Endometrial microvascular endothelial cells (primary cell): ENCODE measurements at regions not wholly inside any gene's neighbourhood (a gene's known extent, or its start where the extent isn't known, plus 50 kb on each side); places are given as distances from the start of the nearest gene placed in this dataset.

Experiments
- in situ Hi-C: cut with HindIII; loops from 2 replicates; pipeline ENCODE4 v1.10.0; 2017; ENCODE audit warnings: low sequenced_read_pairs, low pct_unique_long_range_greater_than_20kb; ENCODE audit errors: inconsistent ontology term

DNA sequence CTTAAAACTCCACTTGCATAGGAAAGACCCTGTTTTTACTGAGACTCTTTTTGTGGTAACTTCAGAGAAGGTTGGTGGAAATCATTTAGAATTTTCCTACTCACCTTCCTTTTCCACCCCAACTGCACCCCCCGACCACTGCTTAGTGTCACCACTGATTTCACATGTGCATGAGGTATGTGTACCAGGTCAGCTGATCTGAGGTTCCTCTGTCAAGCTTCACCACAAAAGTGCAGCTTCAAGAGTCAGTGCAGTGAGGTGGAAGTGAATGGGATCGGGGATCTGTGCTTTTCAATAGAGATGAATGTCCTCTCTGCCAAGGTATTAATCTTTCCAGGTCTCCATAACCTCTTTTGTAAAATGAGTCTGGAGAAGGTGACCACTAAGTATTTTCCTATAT is 260.5 kb upstream of the WWC1 start:
- in situ Hi-C loops, result no loop called here

DNA sequence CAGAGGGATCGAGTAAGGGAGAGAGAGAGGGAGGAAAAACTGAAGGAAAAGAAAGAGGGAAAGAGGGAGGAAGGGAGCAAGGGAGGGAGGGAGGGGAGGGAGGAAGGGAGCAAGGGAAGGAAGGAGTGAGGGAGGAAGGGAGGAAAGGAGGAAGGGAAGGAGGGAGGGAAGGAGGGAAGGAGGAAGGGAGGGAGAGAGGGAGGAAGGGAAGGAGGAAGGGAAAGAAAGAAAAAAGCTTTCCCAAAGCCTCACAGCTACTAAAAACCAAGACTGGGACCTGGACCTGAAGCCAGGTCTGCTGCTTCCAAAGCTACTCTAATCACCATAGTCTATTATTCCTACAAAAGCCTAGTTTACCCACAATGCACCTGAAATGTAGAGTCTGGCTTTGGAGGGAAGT is 259.8 kb upstream of the WWC1 start:
- in situ Hi-C loops, result no loop called here

DNA sequence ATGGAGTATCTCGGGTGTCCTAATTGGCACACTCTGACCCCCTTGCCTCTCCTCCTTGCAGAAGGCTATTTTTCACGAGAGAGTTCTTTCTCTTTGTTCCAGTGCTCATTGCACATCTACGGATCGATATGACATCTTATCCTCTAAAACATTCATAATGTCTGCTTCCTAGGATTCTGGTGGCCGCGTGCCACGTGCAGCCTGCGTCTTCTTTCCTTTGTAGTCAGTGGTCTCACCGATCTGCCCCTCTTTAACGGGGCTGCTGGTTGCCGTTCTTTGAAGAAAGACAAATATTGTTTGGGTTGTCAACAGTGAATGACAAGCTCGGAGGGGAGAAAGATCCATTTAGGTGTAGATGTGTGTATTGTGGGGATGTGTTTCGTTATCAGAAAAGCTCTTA is 252.4 kb upstream of the WWC1 start:
- in situ Hi-C loops, result no loop called here

DNA sequence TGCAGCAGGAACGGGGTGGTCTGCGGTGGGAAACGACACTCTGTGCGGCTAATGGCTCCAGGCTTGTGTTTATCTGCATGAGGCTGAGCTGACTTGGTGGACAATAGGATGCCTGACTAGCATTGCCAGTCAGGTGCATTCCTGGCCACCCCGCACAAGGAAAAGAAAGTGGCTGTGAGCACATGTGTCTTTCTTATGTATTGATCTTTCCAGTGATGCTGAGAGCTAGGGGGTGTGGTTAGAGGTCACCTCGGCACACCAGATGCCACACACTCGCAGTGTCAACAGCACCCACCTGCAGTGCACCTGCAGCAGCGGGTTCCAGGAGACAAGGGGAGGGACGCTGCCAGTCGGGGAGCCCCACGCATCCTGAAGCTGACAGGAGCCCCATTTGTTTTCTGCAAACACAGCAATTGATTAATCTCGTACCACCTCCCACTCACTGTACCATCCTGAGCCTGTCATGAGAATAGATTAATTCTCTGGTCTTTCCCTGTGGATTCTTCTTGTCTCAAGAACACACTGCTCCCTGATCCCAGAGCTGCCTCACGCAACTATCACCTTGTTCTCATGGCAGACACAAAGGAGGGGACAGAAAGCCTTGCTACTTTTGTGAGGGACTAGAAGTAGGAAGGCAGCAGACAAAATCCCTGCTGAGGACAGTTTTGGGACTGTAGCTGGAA is 251.7 kb upstream of the WWC1 start:
- in situ Hi-C loops, result no loop called here

DNA sequence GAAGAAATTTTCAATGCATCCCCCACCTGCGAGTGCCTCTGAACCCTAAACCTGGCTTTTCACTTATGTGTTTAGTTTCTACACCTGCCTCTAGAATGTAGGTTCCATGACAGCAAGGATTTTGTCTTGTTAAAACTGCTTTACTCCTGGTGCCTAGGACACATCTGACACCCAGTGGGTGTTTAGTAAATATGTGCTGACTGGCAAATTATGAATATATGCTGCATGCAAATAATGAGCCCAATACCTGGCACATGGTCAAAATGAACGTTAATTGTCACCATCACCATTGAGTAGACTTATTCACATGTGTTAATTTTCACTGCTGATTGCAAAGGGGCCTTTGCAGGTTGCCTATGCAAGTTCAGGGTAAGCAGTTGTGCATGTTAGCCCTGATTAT is 249.9 kb upstream of the WWC1 start:
- in situ Hi-C loops, result no loop called here

DNA sequence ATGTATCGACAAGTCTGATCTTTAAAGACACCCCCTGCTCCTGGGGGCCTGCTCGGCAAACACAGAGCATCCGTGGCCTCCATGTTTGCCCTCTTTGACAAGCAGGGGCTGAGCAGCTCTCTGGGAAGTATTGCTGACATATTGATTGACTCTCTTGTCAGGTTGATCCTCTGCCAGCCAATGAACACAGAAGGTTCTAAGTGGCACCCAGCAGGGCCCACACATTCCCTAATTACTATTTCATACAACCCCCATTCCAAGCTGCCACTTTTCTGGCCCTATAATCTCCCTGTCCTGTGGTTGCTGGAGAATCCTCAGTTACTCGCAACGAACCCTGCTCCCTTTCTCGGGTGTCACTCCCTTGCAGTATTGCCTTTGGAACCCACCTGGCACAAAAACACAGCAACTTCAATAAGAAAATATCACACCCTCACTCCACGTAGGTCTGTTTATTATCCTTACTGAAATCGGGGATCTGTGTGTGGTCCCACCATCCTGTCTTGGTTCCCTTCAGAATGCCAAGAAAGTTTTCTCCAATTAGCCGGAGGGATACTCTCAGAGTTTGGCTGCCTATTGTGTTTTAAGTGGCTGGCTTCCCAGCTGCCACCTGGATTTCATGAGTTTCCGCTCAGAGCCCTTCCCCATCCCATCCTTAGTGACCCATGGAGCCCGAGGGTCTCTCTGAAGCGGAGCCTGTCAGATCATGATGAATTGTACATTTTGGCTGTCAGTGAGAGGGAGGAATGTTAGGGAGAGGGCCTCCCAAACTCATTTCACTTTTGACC is 249.0 kb upstream of the WWC1 start:
- in situ Hi-C loops, result no loop called here

DNA sequence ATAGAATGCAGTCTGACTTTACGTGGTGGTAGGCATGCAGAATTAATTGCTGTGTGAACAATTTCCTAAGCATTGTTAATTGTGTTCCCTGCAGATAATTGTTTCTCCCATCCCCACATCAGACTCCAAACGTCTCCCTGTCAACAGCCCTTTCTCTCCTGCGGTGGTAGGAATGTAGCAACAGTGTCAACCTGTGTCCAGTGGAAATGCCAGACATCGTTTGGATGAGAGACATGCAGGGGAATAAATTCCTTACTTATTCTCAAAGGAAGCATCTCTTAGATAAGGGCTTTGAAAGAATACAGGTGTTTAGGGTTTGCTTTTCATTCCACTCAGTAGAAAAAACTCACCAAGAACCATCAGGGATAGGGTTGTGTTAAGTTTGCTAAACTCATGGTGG is 245.3 kb upstream of the WWC1 start:
- in situ Hi-C loops, result no loop called here

DNA sequence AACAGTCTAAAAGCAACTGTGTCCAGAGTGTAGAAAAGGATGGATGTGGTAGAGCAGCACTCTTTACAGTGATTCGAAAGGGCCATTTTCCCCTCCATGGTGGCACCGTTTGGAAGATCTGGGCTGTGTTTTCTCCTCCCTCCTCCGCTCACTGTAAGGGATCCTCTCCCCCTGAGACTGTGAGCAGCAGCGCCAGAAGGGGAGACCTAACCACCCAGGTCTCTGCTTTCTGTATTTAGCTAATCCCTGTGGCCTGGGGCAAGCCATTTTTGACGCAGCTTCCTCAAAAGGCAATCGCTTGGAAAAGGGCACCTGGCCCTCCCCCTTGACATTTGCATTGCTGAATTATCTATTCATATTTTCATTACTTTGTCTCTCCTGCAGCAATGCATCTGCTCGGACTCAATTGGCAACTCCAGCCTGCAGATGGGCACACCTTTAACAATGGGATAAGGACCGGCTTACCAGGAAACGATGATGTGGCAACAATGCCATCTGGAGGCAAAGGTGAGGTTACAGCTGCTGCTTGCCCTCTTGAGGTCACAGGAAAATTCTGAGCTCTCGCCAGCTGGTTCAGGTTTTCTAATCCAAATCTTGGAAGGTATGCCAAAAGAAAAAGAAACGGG is 244.3 kb upstream of the WWC1 start:
- in situ Hi-C loops, result no loop called here

DNA sequence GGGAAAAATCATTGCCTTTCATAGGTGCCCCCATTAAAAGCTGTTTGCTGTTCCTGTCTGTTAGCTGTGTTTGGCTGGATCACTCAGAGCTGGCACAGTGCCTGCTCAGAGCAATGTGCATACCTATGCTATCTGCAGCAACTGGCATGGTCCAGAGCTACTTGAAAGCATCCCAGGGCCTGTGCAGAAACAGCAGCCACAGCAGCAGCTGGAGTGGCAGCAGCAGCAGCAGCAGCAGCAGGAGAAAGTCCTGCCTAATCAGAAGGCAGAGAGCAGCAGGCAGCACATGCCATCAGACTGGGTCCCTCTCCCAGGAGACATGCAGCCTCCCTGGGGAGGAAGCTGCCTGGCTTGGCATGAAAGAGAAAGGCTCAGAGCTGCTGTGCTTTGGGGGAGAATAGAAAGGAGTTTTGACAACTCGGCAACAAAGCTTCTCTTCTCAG is 243.8 kb upstream of the WWC1 start:
- in situ Hi-C loops, result no loop called here

DNA sequence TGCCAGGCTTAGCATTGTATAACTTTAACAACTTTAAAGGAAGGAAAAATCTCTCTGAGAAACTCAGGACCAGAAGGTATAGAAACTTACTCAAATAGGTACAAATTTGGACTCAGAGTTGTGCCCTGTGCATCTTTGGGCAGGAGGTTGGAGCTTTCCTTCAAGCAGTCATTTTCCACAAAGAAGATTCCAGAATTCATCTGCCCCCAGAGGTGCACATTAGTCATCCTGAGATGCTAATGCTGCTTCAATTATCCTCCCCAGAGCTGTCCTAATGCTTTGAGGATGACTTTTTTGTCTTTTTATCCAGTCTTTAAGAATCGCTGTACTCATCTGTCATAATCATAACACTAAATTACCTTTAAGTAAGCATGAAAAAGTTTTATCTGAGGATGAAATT is 243.0 kb upstream of the WWC1 start:
- in situ Hi-C loops, result no loop called here

DNA sequence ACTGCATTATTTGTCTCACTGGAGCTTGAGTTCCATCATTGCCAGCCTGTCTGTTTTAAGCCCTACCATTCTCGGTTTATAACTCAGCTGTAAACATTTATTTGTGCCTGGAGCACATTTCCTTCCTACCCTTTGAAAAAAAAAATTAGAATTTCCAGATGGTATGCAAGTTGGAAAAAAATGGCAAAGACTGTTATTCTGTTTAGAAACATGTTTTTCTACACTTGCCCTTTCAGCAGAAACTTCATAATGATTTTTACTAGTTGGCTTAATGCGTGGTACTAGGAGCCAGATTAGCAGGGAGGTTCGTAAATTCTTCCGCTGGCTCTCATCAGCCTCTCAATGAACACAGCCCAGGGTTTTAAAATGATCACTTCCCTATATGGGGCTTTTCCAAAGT is 238.8 kb upstream of the WWC1 start:
- in situ Hi-C loops, result no loop called here

DNA sequence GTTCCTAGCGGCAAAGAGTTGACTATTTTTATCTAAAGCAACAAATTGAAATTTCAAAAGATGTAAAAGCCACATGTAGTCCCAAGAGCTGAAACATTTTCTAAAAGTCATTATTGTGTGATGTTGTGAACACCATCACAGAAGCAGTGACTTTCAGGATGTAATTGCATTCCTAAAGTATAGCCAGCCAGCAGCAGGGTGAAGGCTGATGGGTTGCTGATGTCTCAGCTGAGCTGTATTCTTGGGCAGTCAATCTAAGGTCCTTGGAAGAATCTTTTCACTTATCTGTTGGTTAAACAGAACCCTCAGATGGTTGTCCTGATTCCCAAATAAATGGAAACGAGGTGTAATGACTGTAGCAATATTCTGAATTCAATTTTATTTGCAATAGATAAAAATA is 237.4 kb upstream of the WWC1 start:
- in situ Hi-C loops, result no loop called here

DNA sequence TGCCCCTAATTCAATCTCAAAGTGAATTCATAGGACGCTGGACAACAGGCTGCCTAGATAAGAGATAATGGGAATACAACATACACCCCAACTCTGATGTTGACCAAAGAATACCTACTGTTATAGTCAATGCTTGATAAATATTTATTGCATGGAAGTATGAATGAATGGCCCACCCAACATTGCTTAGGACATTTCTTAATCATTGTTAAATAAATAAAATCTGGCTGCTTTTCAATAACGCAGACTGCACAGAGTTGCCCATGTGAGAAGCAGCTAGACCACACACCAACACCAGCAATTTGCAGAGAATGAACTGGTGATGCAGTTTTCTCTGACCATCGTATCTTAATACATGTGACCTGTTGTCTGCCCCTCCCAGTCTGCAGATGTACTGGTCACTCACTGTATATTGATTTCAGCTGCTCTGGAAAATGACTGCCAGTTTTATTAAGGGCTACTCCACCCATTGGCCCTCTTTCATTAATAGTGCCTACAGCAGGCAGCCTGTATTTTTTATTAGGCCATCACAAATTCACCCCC is 236.2 kb upstream of the WWC1 start:
- in situ Hi-C loops, result no loop called here

DNA sequence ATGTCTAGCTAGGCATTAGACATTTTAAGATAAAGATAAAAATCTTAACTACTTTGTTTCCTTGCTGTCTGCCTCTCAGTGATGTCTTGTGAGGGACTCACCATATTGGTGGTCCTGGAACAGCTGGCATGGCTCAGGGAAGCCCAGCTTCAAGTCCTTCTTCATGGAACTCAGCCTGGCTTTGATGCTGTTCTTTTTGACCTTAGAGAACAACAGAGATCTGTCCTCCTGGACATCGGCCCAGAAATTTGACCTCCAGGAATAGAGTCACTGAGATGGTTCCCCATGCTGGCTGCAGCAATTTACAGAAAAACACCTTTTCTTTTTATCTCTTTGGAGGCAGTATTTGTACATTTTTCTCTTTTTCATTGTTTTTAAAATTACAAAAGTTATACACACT is 235.5 kb upstream of the WWC1 start:
- in situ Hi-C loops, result no loop called here

DNA sequence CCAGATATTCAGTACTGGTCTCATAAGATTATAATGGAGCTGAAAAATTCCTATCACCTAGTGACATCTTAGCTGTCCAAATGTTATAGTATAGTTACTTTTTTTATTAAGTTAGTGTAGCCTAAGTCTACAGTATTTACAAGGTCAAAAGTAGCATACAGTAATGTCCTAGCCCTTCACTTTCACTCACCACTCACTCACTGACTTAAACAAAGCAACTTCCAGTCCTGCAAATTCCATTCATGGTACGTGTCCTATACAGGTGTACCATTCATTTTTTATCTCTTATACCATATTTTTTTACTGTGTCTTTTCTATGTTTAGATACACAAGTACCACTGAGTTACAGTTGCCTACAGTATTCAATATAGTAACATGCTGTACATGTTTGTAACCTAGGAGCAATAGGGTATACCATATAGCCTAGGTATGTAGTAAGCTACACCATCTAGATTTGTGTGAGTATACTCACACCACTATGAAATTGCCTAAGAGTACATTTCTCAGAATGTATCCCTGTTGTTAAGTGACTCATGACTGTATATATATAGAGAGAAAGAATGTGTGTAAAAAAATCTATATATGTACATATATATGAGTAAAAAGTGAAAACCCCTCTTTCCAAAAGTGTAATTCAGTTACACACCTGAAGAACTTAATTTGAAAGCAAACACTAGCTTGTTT is 234.8 kb upstream of the WWC1 start:
- in situ Hi-C loops, result no loop called here

DNA sequence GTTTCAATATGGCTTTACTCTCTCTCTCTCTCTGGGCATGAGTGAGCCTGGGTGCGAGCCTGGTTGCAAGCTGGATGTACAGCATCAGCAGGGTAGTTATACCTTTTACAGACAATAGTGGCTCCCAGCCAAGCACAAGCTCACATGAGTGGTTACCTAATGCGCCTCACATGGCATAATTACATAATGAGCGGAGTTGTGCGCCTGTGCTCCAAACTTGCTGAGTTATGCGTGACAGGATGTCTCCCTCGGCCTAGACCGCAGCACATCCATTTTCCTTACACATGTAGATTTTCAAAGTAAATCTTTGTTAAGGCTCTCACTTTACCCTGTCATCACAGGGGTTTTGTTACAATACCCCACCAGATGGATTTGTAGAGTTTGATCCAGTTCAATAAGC is 233.5 kb upstream of the WWC1 start:
- in situ Hi-C loops, result no loop called here

DNA sequence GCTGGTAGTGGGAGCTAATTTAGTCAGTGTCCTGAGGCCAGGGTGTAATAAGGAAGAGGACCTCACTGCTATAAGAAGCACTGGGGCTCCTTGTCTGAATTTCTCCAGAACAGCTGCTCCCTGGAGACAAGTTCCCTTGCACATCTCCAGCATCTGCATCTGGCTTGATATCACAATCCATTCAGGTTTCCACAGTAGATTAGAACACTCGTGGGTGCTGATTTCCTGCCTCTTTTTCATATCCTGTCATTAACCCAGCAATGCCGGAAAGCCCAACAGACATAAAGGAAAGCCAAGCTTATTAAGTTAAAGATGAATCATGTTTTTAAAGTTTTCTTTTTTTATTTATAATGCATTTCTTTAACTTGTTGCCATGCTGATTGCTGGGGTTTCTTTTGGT is 232.3 kb upstream of the WWC1 start:
- in situ Hi-C loops, result no loop called here

DNA sequence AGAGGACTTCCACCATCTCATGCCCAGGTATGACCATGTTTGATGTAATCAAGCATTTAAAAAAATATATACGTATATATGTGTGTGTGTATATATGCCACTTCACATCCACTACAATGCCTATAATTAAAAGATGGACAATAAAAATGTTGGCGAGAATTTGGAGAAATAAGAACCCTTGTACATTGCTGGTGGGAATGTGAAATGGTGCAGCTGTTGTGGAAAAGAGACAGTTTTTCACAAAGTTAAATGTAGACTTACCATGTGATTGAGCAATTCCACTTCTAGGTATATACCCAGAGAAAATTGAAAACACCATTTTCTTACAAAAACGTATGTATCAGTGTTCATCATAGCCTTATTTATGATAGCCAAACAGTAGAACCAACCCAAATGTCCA is 229.2 kb upstream of the WWC1 start:
- in situ Hi-C loops, result no loop called here

DNA sequence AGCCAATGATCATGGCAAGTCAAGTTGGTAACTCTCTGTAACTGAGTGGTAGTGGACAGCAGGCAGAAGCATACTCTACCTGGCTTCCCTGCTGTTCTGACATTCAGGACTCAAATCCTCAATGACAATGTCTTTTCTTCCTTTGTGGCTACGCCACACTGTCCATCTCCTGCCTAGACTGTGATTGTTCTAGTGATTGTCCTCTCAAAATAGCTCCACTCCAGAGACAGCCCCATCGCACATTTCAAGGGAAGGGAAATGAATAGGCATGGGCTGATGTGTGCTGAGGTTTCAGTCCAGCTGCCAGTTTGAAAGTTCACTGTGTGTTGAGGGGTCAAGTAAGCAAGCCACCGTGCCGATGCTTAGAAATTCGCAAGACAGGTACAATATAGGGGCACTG is 227.0 kb upstream of the WWC1 start:
- in situ Hi-C loops, result no loop called here
